Activated CD4-positive, alpha-beta T cell treated with anti-CD3 and anti-CD28 coated beads, Interleukin-2, Interleukin-4, amounts not matched to agents 100 ng/mL and 50 ng/mL, durations not matched to agents 16 hours and 8 hours (primary cell): ENCODE measurements at regions not wholly inside any gene's neighbourhood (a gene's known extent, or its start where the extent isn't known, plus 50 kb on each side); places are given as distances from the start of the nearest gene placed in this dataset.
"Not testable (repeated sequence)": the region's sequence is repeated elsewhere in the genome, so short reads cannot be mapped to it uniquely, and the experiment has no call there.

Experiments used
- DNase-seq: peaks from one replicate; pipeline ENCODE4 v3.0.0-alpha.2; 2020; ENCODE audit warnings: low spot score

DNA sequence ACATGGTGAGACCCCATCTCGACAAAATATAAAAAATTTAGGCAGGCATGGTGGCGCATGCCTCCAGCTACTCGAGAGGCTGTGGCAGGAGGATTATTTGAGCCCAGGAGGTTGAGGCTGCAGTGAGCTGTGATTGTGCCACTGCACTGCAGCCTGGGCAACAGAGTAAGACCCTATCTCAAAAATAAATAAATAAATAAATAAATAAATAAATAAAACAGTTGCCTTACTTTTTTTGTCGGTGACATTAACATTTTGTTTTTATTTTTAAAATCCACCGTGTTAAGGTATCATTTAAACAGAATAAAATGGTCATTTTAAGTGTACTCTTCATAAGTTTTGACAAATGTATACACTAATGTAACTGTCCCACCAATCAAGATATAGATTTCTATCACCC, 57.0 kb downstream of the RASL11A start:
- no peak for DNase-seq

DNA sequence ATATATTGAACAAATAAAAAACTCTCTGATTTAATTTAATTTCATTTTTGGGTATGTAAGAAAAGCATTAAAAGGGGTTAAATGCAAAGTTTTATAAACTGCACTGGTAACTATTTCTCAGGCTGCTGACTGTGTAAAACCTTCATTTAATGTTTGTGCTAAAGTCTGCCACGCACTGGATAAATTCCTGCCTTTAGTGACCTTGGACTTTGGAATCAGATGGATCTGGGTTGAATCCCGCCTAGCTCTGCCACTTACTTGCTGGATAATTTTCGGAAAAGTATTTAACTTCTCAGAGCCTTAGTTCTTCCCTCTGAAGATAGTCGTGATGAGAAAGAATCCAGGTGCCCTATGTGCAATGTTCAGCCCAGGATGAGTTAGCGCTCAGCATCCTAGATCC, 58.6 kb downstream of the RASL11A start:
- DNase-seq, result no peak

DNA sequence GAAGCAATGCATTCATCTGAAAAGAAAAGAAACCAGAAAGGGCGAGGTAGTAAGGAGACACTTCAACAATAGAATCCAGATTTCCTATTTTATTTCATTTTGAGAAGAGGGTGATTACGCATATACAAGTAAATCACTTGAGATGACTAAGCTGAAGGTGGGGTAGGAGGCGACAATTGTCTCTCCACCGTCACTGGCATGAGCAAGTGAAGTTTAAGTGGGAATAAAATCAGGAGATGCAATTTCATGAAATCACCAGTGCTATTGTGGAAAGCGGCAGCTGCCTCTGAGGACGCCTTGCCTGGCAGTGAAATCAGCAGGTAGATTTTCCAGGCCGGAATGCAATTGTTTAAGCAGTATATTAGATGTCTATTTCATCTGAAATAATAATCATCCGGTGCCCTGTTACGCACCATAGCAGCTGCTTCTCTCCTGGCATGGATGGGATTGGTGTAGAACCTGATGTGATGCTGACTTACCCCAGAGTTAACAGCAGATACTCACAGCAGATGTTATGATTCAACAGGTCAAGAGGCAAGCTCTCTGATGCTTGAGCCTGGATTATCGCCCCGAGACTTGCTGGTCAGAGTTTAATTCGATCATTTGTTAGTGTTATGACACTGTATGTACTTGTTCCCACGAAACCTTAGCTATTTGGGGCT, 64.3 kb downstream of the RASL11A start:
- DNase-seq, result no peak

DNA sequence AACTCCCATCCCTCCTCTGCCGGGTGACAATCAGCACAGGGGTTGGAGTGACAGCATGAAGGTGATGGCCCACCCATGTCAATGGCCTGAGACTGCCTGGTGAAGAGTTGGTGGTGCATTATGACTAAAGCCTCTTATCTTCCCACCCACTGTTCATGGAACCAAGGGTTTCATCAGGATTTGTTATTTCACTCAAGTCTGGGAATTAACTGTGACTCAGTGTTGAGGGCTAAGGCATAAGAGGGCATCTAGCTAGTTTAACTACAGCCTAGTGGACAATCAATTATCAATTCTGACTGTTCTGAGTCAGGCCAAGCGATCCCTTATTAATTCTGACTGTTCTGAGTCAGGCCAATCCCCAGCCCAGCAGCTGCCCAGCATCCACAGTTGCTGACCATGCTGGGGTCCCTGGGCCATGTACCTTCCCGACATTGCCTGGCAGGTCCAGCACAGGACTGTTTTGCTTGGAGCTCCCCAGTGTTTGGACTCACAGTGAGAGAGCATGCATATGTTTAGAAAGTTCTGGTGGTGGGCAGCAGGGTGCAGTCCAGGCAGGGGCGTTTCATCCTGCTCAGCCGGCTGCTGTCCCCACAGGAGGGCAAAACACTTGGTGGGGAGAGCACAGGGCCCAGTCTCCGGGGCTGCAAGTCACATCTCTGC, 65.5 kb downstream of the RASL11A start:
- DNase-seq, result no peak

DNA sequence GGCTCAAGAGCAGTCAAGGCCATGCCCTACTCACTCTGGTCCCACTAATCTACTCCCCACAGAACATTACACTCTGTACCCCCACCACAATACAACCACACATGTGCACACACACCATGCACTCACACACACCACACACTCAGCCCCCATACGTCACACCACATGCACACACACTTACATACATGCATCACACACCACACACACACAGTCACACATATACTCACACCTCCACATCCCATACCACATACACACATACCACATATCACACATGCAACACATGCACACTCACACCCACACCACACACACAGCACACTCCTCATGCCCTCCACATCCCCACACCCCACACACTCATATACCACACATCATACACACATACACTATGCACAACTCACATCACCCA, 67.6 kb downstream of the RASL11A start:
- DNase-seq, result no peak

DNA sequence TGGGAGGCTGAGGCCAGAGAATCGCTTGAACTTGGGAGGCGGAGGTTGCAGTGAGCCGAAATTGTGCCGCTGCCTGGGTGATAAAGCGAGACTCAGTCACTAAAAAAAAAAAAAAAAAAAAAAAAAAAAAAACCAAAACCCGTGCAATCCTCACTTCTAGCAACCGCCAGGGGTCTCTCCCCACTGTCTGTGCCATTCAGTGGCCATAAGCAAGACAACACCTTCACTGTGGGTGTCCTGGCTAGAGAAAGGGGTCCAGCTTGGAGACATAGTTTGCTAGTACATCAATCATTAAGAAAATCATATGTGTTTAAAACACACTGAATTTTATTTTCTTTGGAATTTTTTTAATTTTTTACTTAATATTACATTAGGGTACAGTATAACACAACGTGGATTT, 68.2 kb downstream of the RASL11A start:
- peak; percentile 17 for DNase-seq

DNA sequence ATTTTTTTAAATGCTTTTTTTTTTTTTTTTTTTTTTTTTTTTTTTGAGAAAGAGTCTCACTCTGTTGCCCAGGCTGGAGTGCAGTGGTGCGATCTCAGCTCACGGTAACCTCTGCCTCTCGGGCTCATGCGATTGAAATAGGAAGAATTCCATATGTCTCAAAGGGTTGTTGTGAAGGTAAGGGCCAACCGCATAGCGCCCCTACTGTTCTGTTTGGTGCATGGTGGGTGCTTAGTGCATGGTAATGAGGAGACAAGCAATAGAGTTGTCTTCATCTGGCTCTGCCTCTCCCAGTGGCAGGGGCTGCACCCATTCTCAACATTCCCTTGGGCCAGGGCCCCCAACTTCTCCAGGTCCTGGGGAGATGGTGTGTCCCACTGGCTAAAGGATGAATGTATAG, 68.7 kb downstream of the RASL11A start:
- peak; percentile 46 for DNase-seq

DNA sequence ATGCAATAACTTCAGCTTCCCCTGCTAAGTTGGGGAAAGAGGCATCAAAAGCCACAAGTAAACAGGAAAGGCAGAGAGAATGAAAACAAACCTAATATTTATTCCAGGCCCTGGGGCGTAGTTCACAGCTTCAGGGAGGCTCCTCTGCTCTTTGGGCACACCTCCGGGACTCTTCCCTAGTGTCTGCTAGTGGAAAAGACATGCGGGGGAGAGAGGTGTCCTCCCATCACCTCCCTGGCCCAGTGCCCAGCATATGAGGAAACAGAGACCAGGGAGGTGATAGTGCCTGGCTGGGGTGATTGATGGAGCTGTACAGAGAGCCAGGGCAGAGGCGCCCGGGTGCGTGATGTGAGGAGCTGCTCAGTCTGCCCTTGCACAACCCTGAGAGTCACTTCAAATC, 71.0 kb downstream of the RASL11A start:
- no peak for DNase-seq

DNA sequence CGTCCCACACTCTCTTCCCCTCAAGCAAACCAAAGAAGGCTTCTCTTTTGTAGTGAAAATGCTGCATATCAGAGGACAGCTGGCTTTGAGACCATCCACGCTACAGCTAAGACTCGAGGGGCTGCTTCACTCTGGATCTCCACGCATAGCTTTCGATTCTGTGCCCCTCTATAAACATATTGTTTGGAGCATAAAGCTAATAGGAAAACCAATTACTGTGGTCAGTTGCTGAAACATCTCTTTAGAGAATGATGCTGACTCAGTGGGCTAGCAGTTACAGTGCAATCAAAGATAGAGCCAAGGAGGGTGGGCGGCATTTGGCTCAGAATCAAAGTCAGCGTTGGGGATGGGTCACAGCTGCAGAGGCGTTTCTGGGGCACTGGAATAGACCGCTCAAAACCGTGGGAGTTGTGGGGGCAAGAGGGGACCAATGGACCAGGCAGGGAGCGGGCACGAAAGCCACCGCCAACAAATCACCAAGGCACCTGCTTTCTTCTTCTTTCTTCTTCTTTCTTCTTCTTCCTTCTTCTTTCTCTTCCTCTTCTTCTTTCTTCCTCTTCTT, 76.7 kb downstream of the RASL11A start:
- DNase-seq, result no peak

DNA sequence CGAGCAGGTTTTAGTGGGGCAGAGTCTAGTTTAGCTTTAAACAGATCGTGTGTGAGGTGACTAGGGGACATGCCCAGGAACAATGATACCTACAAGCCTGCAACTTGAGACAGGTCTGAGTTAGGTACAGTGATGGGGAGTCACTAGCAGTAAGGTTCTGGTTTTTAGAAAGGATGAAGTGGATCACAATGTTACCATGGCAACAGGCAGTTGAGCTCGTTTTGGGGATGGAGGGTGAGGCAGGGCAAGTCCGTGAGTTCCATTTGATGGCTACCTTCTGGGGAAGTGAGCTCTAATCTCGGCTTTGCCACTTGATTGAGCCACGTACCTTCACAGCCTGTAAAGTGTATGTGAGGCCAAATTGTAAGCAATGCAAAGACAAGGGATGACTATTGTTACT, 76.0 kb upstream of the GTF3A start:
- DNase-seq, result no peak

DNA sequence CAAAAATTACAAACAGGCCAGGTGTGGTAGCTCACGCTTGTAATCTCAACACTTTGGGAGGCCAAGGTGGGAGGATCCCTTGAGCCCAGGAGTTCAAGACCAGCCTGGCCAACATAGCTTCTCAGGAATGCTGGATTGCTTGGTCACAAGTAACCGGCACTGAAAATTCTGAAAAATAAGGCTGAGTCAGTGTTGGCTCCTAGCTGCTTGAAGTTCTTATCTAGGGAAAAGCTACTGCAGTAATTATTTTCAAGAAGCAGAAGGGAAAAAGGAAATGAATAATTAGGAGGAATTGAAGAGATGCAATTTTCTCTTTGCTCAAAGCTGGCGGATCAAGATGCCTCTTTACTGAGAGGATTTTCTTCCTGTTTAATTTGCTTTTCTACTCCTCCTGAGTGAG, 75.0 kb upstream of the GTF3A start:
- DNase-seq, result no peak

DNA sequence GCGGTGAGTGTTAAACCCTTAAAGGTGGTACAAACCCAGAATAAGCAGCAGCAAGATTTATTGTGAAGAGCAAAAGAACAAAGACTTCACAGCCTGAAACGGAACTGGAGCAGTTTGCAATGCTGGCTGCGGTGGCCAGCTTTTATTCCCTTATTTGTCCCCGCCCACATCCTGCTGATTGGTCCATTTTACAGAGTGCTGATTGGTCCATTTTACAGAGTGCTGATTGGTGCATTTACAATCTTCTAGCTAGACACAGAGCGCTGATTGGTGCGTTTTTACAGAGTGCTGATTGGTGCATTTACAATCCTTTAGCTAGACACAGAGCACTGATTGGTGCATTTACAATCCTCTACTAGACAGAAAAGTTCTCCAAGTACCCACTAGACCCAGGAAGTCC, 73.6 kb upstream of the GTF3A start:
- DNase-seq, result not testable (repeated sequence)

DNA sequence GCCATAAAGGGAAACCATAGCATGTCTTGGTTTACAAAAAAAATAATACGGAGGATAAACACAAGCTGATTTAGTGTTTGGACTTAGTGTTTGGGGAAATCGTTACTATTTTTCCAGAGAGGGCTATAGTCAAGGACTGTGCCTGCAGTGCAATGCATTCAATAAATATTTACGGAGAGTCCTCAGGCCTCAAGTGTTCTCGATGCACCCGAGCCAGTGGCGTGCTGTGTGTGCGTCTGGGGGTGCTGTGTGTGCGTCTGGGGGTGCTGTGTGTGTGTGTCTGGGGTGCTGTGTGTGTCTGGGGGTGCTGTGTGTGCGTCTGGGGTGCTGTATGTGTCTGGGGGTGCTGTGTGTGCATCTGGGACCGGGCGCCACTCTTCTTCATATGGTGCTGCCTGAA, 71.7 kb upstream of the GTF3A start:
- no peak for DNase-seq

DNA sequence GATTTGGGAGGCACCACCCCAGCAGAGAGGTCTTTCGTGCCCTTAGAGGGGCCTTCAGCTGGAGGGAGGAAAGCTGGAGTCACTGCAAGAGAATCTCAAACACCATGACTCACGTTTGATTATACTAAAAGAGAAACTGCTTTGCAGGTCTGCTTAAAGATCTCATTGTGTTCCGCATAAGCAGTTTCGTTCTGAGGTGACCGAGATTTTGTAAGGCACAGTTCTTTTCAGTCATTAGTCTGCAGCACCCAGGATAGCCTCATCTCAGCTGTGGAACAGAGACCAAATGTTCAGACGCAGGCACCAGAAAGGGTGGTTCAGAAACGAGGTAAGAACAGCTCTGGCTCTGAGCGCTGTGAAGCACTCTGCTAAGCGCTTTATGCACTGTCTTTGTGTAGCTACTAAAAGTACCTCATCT, 71.2 kb upstream of the GTF3A start:
- peak; percentile 93 for DNase-seq

DNA sequence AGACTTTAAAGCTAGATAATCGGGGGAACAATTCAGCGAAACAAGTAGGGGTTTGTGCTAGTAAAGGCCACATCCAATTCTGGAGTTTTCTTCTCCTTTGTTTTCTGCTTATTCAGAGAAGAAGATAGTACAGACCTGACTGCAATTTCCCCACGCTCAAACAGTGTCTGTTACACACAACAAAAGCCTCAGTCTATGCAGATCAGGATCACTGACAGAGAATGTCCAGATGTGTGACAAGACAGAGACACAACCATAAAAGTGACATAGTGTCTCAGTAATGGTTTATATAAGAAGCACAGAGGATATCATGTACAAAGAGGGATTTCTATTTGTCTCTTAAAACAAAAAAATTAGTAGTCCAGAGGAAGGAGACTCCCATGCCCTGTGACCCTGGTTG, 70.7 kb upstream of the GTF3A start:
- peak; percentile 28 for DNase-seq

DNA sequence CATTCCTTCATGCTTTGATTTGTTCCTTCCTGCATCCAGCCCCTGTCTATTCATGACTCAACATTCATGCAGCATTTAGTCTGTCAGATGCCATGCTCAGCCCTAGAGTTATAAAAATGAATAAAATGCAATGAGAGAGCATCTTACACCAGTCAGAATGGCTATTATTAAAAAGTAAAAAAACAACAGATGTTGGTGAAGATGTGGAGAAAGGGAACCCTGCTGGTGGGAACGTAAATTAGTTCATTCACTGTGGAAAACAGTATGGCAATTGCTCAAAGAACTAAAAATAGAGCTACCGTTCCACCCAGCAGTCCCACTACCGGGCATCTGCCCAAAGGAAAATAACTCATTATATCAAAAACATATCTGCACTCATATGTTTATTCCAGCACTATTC, 70.0 kb upstream of the GTF3A start:
- no peak for DNase-seq

DNA sequence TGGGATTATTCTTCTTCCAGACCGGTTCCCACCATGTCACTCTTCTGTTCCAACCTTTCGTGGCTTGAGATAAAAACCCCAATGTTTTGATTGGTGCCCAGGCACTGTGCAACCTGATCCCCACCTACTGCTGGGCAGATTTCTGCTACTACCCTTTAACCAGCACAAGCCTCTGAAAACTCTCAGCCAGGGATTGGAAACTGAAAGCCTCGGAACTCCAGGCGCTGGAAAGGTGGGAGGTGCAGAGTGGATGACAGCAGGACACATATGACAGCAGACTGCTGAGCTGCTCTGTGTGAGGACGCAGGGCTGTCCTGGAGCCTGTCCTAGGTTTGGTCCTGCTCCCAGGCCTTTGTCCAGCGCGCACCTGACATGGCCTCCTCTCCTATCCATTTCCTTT, 68.5 kb upstream of the GTF3A start:
- no peak for DNase-seq

DNA sequence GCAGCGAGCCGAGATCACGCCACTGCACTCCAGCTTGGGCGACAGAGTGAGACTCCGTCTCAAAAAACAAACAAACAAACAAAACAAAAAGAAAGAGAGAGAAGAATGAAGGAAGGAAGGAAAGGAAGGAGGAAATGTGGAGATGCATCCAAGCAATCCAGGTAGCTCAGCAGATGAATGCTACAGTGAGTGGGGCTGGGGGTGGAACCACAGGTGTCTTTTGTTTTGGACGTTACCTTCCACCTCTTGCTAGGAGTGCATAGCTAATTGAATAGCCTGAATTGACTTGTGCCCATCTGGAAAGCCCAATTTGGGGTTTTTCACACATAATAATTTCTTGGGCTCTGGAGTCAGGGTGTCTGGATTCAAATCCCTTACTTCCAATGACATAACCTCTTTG, 66.0 kb upstream of the GTF3A start:
- no peak for DNase-seq

DNA sequence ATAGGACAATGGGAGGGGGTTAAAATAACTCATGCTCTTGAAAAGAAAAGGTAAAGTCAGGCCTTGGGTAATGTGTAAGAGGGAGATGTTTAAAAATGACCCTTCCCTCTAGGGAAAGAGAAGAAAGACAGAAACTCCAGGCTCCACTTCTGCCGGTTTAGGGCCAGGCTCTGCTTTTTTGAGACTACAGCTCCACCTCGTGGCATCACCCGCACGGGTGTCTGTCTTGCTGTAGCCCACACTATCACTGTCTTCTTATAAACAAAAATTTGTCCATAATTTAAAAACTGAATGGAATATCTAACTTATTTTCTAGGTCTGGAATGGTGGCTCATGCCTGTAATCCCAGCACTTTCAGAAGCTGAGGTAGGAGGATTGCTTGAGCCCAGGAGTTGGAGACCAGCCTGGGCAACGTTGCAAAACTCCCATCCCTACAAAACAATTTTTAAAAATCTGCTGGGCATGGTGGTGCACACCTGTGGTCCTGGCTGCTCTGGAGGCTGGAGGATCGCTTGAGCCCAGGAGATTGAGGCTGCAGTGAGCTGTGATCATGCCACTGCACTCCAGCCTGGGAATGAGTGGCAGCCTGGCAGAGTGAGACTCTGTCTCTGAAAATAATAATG, 65.1 kb upstream of the GTF3A start:
- peak; percentile 70 for DNase-seq

DNA sequence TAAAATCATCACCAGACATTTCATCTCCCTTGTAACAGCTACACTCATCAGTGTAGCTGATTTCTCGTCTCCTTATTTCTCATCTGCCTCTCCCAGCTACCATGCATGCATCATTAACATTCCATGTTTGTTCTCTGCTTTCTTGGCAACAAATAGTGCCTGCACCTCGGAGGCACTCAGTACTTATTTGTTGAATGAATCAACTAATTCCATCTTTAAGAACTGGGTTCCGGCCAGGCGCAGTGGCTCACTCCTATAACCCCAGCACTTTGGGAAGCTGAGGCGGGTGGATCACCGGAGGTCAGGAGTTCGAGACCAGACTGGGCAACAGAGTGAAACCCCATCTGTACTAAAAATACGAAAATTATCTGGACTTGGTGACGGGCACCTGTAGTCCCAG, 63.9 kb upstream of the GTF3A start:
- no peak for DNase-seq

DNA sequence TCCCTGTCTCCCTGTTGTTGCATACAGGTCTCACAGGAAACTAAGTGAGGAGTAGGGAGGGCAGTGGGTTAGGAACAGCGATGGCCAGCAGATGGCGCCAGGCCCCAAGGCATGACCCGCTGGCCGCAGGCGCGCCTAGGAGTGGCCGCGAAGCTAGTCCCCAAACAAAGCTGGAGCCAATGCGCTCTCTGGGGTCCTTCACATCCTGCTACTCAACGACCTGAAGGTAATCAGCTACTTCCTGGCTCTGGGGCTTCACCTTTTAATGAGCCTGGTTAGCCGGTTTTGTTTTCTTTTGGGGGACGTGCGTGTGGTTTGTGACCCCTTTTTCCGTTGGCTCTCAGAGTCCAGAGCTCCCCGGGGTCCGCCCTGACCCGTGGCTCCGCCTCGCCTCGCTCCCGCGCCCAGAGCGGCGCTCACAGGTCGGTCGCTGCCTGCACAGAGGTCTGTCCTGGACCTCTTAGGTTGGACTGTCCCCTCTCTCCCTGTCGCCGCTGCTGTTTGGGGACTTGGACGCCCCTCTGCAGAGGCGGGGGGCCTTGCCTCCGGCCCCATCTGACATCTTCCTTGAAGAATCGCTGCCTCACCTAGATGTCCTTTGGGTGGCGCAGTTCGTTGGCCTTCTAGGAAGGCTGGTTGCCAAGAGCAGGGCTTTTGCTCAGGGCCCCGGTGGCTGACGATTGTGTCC, 62.2 kb upstream of the GTF3A start:
- peak; percentile 85 for DNase-seq

DNA sequence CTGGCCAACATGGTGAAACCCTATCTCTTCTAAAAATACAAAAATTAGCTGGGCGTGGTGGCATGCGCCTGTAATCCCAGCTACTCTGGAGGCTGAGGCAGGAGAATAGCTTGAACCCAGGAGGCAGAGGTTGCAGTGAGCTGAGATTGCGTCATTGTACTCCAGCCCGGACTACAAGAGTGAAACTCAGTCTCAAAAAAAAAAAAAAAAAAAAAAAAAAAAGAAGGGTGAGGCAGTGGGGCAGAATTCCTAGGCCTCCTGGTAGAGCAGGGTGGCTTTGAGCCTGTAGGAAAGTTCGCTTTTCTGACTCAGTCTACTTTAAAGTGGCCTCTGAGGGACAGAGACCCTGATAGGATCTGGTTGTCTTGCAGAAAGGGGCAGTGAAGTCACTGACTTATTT, 60.8 kb upstream of the GTF3A start:
- not testable (repeated sequence) for DNase-seq

DNA sequence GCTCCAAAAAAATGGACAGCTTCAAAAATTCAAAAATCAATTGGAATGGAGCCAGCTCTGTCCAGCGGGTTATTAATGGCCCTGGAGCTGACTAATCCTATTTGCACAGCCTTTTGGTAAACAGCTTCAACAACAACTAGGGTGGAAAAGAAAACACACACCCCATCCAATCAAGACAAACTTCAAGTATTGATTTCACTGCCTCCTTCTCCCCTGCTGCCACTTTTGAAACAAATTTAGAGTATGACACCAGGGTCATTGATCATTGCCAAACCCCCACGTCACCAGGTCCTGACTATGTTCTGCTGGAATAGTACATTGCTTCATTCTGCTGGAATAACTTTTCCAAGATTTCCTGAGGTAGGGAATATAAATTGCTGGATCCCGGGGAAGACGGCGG, 56.8 kb upstream of the GTF3A start:
- no peak for DNase-seq
